ENCODE measurements at regions not wholly inside any gene's neighbourhood (a gene's known extent, or its start where the extent isn't known, plus 50 kb on each side); places are given as distances from the start of the nearest gene placed in this dataset.

DNA sequence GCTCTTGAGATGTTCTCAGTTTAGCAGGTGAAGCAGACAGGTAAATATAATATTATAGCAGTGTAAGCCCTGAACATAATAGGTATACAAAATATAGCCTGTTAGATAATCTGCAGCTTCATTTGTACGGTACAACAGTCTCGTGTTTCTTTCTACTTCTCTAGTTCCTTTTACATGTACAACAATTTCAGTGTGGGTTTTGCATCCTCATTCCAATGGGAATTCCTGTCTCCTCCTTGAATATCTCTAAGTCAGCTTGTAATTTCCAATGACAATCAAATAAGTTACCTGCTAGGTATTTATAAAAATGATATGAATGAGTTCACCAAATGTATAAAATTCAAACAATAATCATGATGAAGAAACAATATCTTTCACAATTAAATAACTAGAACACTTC lies 330.0 kb upstream of the RND3 start:
- ChIA-PET CTCF (no interaction called here), POLR2A (ENCODE audit: unreplicated experiment) (no interaction called here)
- Histone ChIP-seq H3K4me2 (ENCODE audit: low read length) (no peak overlapping the region), H3K27ac (ENCODE audit: low read length) (no peak overlapping the region), H3K9ac (ENCODE audit: low read length) (no peak overlapping the region), H3K36me3 (ENCODE audit: low read depth, low read length) (no peaks in the 10 kb centered on the region), H3K79me2 (ENCODE audit: low read length) (no peaks in the 10 kb centered on the region), H3K9me2 (replicated peaks; ENCODE audit: low read length) (no peaks in the 10 kb centered on the region), H4K20me1 (ENCODE audit: low read length) (no peaks in the 10 kb centered on the region), H3K9me3 (ENCODE audit: low read length) (no peaks in the 10 kb centered on the region), H3K4me3 (ENCODE audit: low read length) (no peak overlapping the region), H3K4me1 (ENCODE audit: insufficient read depth, low read length) (peaks cover 12% of the 10 kb centered on the region), H3K27me3 (ENCODE audit: low read length) (no peaks in the 10 kb centered on the region), H2AFZ (ENCODE audit: low read length) (no peak overlapping the region), H3F3A (ENCODE audit: low read length, unreplicated experiment) (no peaks in the 10 kb centered on the region)
- intact Hi-C loops (cut with micrococcal nuclease), result loop anchor here (10.0 kb wide), 1 partner anchor 347 kb away; no protein-coding TSS in a partner anchor
- ATAC-seq (no peak), DNase-seq (no peak)
- TF ChIP-seq, protein P1, sequence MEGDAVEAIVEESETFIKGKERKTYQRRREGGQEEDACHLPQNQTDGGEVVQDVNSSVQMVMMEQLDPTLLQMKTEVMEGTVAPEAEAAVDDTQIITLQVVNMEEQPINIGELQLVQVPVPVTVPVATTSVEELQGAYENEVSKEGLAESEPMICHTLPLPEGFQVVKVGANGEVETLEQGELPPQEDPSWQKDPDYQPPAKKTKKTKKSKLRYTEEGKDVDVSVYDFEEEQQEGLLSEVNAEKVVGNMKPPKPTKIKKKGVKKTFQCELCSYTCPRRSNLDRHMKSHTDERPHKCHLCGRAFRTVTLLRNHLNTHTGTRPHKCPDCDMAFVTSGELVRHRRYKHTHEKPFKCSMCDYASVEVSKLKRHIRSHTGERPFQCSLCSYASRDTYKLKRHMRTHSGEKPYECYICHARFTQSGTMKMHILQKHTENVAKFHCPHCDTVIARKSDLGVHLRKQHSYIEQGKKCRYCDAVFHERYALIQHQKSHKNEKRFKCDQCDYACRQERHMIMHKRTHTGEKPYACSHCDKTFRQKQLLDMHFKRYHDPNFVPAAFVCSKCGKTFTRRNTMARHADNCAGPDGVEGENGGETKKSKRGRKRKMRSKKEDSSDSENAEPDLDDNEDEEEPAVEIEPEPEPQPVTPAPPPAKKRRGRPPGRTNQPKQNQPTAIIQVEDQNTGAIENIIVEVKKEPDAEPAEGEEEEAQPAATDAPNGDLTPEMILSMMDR (conservative IDR thresholded peaks at IDR 0.05; ENCODE audit: low read depth, low read length), result no peak
- TF ChIP-seq EZH2phosphoT487 (IDR thresholded peaks at IDR 0.05; ENCODE audit: borderline replicate concordance, low read length) (no peak), EZH2 (IDR thresholded peaks at IDR 0.05; ENCODE audit: low read length, unreplicated experiment) (no peak)
- no TSS peak for BruUV-seq (replicated peaks)

DNA sequence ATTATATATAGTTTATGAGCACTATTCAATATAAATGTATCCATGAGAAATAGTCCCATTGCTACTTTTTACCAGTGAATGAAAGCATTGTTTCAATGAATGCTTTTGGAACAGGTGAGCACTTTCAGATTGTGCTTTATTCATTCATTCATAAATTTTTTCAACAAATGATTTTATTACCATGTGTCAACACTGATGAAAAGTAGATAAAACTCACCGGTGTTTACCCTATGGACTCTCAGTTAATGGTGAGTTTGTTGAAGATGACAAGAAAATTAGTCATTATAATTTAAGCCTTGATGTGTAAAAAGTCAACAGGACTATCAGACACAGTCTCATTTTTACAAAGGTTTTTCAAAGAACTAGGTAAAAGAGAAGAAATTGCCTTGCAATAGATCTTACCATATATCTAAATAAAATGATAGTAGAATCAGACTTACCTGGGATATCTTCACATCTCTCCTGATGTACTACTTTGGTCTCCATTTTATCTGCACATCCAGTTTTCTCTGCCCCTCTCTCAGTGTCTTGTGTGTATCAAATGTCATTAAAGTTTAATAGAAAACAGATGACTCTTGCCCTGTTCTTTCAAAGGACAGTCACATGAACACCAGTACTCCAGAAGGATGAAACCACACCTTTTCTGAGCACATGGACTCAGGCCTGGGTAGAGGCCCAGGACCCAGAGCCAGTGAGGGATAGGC lies 325.3 kb upstream of the RND3 start:
- no peak for TF ChIP-seq EZH2phosphoT487 (IDR thresholded peaks at IDR 0.05; ENCODE audit: borderline replicate concordance, low read length)
- no peak for TF ChIP-seq EZH2 (IDR thresholded peaks at IDR 0.05; ENCODE audit: low read length, unreplicated experiment)
- TF ChIP-seq, protein P1 (conservative IDR thresholded peaks at IDR 0.05; ENCODE audit: low read depth, low read length), result no peak
- peak; percentile 85 for ATAC-seq
- intact Hi-C loops (cut with micrococcal nuclease), result loop anchor here (1.0 to 10.0 kb wide), 6 partner anchors 126 to 352 kb away; partner anchors contain the start of gene RND3
- peak overlapping the region; percentile 49; the same call in 1 of the 2 replicates for H2AFZ ChIP-seq (ENCODE audit: low read length)
- no peaks in the 10 kb centered on the region for H3K27me3 ChIP-seq (ENCODE audit: low read length)
- H3K4me3 ChIP-seq (ENCODE audit: low read length), result no peak overlapping the region
- H3K9ac ChIP-seq (ENCODE audit: low read length), result peak overlapping the region; percentile 32; the same call in 1 of the 2 replicates
- H3K27ac ChIP-seq (ENCODE audit: low read length), result peak overlapping the region; percentile 88
- no peaks in the 10 kb centered on the region for H3K36me3 ChIP-seq (ENCODE audit: low read depth, low read length)
- CTCF ChIA-PET, result no interaction called here
- 0 out of 2 replicates have a peak overlapping the region, but pooled peaks have one; percentile 24 for H3K4me2 ChIP-seq (ENCODE audit: low read length)
- H4K20me1 ChIP-seq (ENCODE audit: low read length), result no peaks in the 10 kb centered on the region
- BruUV-seq (replicated peaks), result no TSS peak
- H3F3A ChIP-seq (ENCODE audit: low read length, unreplicated experiment), result no peaks in the 10 kb centered on the region
- peak; percentile 74 for DNase-seq
- peaks cover 20% of the 10 kb centered on the region for H3K4me1 ChIP-seq (ENCODE audit: insufficient read depth, low read length)
- no peaks in the 10 kb centered on the region for H3K9me3 ChIP-seq (ENCODE audit: low read length)
- POLR2A ChIA-PET (ENCODE audit: unreplicated experiment), result no interaction called here
- no peaks in the 10 kb centered on the region for H3K9me2 ChIP-seq (replicated peaks; ENCODE audit: low read length)
- no peaks in the 10 kb centered on the region for H3K79me2 ChIP-seq (ENCODE audit: low read length)

DNA sequence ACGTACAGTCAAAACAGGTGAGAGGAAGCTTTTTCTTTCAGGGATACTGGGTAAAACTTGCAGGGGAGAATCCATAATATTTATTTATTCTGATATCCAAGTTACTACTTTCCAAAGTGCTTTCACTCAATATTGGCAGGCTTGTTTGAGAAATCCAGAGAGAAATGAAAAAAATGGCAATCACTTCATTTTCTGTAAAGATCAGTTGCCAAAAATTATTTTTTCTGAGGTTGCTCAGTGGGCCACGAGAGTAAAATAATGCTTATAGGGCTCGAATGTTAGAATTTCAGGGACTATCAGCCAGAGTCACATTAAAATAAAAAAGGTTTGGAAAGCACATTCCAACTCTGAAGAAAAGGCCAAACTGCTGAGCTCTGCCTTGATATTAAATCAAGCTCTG lies 324.6 kb upstream of the RND3 start:
- DNase-seq (no peak), ATAC-seq (no peak)
- TF ChIP-seq EZH2phosphoT487 (IDR thresholded peaks at IDR 0.05; ENCODE audit: borderline replicate concordance, low read length), result no peak
- Histone ChIP-seq H2AFZ (ENCODE audit: low read length) (no peak overlapping the region), H3K27ac (ENCODE audit: low read length) (peak overlapping the region; percentile 88), H3K79me2 (ENCODE audit: low read length) (no peaks in the 10 kb centered on the region), H3F3A (ENCODE audit: low read length, unreplicated experiment) (no peaks in the 10 kb centered on the region), H3K4me2 (ENCODE audit: low read length) (peak overlapping the region; percentile 29), H3K4me3 (ENCODE audit: low read length) (no peak overlapping the region), H3K4me1 (ENCODE audit: insufficient read depth, low read length) (peaks cover 20% of the 10 kb centered on the region), H3K9ac (ENCODE audit: low read length) (peak overlapping the region; percentile 40), H4K20me1 (ENCODE audit: low read length) (no peaks in the 10 kb centered on the region), H3K36me3 (ENCODE audit: low read depth, low read length) (no peaks in the 10 kb centered on the region), H3K9me3 (ENCODE audit: low read length) (no peaks in the 10 kb centered on the region), H3K27me3 (ENCODE audit: low read length) (no peaks in the 10 kb centered on the region), H3K9me2 (replicated peaks; ENCODE audit: low read length) (no peaks in the 10 kb centered on the region)
- intact Hi-C loops (cut with micrococcal nuclease), result loop anchor here (1.0 to 10.0 kb wide), 6 partner anchors 127 to 353 kb away; partner anchors contain the start of gene RND3
- CTCF ChIA-PET, result no interaction called here
- POLR2A ChIA-PET (ENCODE audit: unreplicated experiment), result no interaction called here
- BruUV-seq (replicated peaks), result no TSS peak

Measured in PC-3 (cell line).